Neuronal stem cell (in vitro differentiated cells): ENCODE measurements at regions not wholly inside any gene's neighbourhood (a gene's known extent, or its start where the extent isn't known, plus 50 kb on each side); places are given as distances from the start of the nearest gene placed in this dataset.

Experiments used
- DNase-seq: peaks from one replicate; pipeline ENCODE4 v3.0.0-alpha.2; 2013; ENCODE audit warnings: low spot score
- H2AFZ ChIP-seq: one replicate; pipeline ENCODE4 v1.6.1; 2013; ENCODE audit warnings: mild to moderate bottlenecking, low read length, inconsistent platforms
- H2AK5ac ChIP-seq: 2 replicates; pipeline ENCODE4 v1.6.1; 2013; ENCODE audit warnings: low read depth, mild to moderate bottlenecking, inconsistent platforms, low read length, moderate library complexity, mixed read lengths
- H2BK120ac ChIP-seq: 2 replicates; pipeline ENCODE4 v1.6.1; 2013; ENCODE audit warnings: low read depth, mild to moderate bottlenecking, inconsistent platforms, low read length, moderate library complexity, mixed read lengths
- H2BK12ac ChIP-seq: one replicate; pipeline ENCODE4 v1.6.1; 2013; ENCODE audit warnings: low read length, inconsistent platforms
- H2BK15ac ChIP-seq: 2 replicates; pipeline ENCODE4 v1.6.1; 2013; ENCODE audit warnings: mild to moderate bottlenecking, low read length, inconsistent platforms, mixed read lengths
- H2BK5ac ChIP-seq: one replicate; pipeline ENCODE4 v1.6.1; 2013; ENCODE audit warnings: inconsistent platforms, mild to moderate bottlenecking, low read length, moderate library complexity
- H3K14ac ChIP-seq: one replicate; pipeline ENCODE4 v1.6.1; 2013; ENCODE audit warnings: low read length, inconsistent platforms
- H3K18ac ChIP-seq: 2 replicates; pipeline ENCODE4 v1.6.1; 2013; ENCODE audit warnings: low read length, inconsistent platforms
- H3K23ac ChIP-seq: 2 replicates; pipeline ENCODE4 v1.6.1; 2013; ENCODE audit warnings: low read depth, mild to moderate bottlenecking, mixed read lengths, low read length, inconsistent platforms; ENCODE audit not compliant: poor library complexity
- H3K27ac ChIP-seq: replicated peaks from 3 replicates; pipeline ENCODE4 v1.5.1; 2013; ENCODE audit warnings: low read length, inconsistent platforms
- H3K27me3 ChIP-seq, 3 experiments: 2 replicates each; pipeline ENCODE4 v1.6.1; 2013; ENCODE audit warnings: low read length in 3 of 3, mild to moderate bottlenecking in 2 of 3, inconsistent platforms in 1 of 3, low read depth in 1 of 3, mixed read lengths in 1 of 3, moderate library complexity in 1 of 3; ENCODE audit not compliant: control insufficient read depth in 3 of 3, insufficient read depth in 3 of 3
- H3K36me3 ChIP-seq, 2 donors: replicated peaks in 1 of 2; 2 replicates each; pipeline ENCODE4 v1.6.1; 2013; ENCODE audit warnings: low read length in 2 of 2; ENCODE audit not compliant: control insufficient read depth in 2 of 2, insufficient read depth in 2 of 2
- H3K4ac ChIP-seq: 2 replicates; pipeline ENCODE4 v1.6.1; 2013; ENCODE audit warnings: inconsistent platforms, mild to moderate bottlenecking, low read length, moderate library complexity
- H3K4me1 ChIP-seq, 2 donors: 1 replicate in 1 of 2; 2 replicates in 1 of 2; pipeline ENCODE4 v1.6.1; 2013; ENCODE audit warnings: low read length in 2 of 2, low read depth in 1 of 2; ENCODE audit not compliant: control insufficient read depth in 2 of 2, insufficient read depth in 1 of 2
- H3K4me2 ChIP-seq: one replicate; pipeline ENCODE4 v1.6.1; 2013; ENCODE audit warnings: mild to moderate bottlenecking, low read length, inconsistent platforms; ENCODE audit not compliant: insufficient read depth, poor library complexity, severe bottlenecking
- H3K4me3 ChIP-seq, 2 donors: 2 replicates each; pipeline ENCODE4 v1.5.1; 2013; ENCODE audit warnings: low read length in 2 of 2, mild to moderate bottlenecking in 2 of 2, inconsistent platforms in 1 of 2, moderate library complexity in 1 of 2
- H3K79me1 ChIP-seq: one replicate; pipeline ENCODE4 v1.6.1; 2013; ENCODE audit warnings: low read depth, mild to moderate bottlenecking, inconsistent platforms, low read length, moderate library complexity
- H3K9ac ChIP-seq: one replicate; pipeline ENCODE4 v1.6.1; 2013; ENCODE audit warnings: mild to moderate bottlenecking, low read depth, low read length, inconsistent platforms; ENCODE audit not compliant: poor library complexity
- H3K9me3 ChIP-seq, 2 donors: replicated peaks in 1 of 2; 2 replicates each; pipeline versions ENCODE3 to v1.6.1; 2013; ENCODE audit warnings: low read length in 2 of 2, mild to moderate bottlenecking in 2 of 2, inconsistent platforms in 1 of 2, low read depth in 1 of 2, mixed read lengths in 1 of 2, moderate library complexity in 1 of 2; ENCODE audit not compliant: control insufficient read depth in 2 of 2, insufficient read depth in 1 of 2
- H4K8ac ChIP-seq: one replicate; pipeline ENCODE4 v1.6.1; 2013; ENCODE audit warnings: low read depth, mild to moderate bottlenecking, inconsistent platforms, low read length, moderate library complexity
- H4K91ac ChIP-seq: one replicate; pipeline ENCODE4 v1.6.1; 2013; ENCODE audit warnings: low read length, low read depth, mild to moderate bottlenecking, inconsistent platforms; ENCODE audit not compliant: poor library complexity
- WGBS, 2 donors: extraction: QIAGEN DNeasy Blood & Tissue Kit; methylation state at CpG; one replicate each; pipeline ENCODE4 v1.1.7; 2013; ENCODE audit warnings: missing lambda C conversion rate in 2 of 2, mixed read lengths in 1 of 2; ENCODE audit not compliant: insufficient read length in 2 of 2, insufficient replicate concordance in 1 of 2; ENCODE audit errors: extremely low coverage in 2 of 2; 5-methylcytosine and 5-hydroxymethylcytosine counted together

DNA sequence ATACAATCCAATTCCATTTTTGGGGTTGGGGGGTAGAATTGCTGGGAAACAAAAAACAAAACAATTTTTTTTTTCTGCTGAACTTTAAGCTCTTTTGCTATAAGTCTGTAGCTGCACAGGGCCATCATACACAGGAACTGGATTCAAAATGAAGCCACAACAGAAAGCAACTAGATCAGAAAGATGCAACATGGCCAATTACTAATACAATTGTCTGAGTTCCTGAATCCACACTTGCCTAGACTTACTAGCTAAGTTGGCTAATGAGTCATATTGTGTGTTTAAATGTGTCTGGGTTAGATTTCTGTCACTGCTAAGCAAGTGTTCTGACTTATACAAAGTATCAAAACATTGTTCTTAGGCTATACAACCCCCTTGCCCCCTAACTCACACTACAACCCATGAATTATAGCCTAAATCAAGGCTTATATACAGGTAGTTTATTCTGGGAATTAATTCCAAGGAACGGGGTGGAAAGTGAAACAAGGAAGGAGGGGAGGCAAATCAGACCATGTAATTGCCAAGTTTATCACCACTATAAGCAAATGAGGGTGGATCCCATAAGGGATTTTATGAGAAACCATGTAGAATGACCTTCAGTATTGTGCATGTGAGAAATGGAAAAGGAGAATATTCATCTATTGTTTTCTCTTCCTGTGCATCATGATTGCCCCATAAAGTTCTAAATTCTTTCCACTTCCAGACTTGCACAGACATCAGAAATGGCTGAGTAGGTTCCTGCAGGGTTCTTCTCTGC is 337.9 kb upstream of the SORCS1 start:
- Histone ChIP-seq H2BK12ac (no peak overlapping the region), H3K9ac (no peak overlapping the region), H3K4me3 (no peak overlapping the region), H3K4me1 (no peaks in the 10 kb centered on the region), H2BK5ac (no peak overlapping the region), H3K27me3 (no peaks in the 10 kb centered on the region), H3K18ac (no peak overlapping the region), H2BK15ac (no peak overlapping the region), H3K14ac (no peak overlapping the region), H2AK5ac (no peak overlapping the region), H4K8ac (no peak overlapping the region), H3K4ac (no peak overlapping the region), H3K27ac (no peak overlapping the region), H3K36me3 (no peaks in the 10 kb centered on the region), H3K23ac (no peak overlapping the region), H2AFZ (no peak overlapping the region), H3K4me2 (no peak overlapping the region), H4K91ac (no peak overlapping the region), H2BK120ac (no peak overlapping the region), H3K79me1 (no peaks in the 10 kb centered on the region), H3K9me3 (no peaks in the 10 kb centered on the region)
- no peak for DNase-seq
- WGBS, 2 donors, result no CpG with 5 or more reads among the region's 1 CpG

DNA sequence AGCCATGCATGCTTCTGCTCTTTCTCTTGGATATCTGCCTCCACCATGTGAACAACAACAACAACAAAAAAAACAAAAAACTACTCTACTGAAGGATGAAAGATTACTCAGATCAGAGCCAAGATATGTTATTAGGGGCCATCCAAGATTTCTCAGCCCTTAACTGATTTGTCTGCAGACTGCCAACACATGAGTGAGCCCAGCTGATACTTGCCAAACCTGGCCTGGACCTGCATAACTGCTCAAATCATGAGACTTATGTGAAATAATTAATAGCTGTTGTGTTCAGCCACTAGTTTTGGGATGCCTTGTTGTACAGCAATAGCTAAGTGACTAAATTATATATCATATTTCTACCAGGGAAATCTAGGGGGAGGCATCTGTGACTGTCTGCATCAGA is 334.5 kb upstream of the SORCS1 start:
- H2BK12ac ChIP-seq, result no peak overlapping the region
- no peak overlapping the region for H3K9ac ChIP-seq
- H2AFZ ChIP-seq, result no peak overlapping the region
- H4K8ac ChIP-seq, result no peak overlapping the region
- H3K9me3 ChIP-seq, result no peaks in the 10 kb centered on the region
- no peak overlapping the region for H2AK5ac ChIP-seq
- no peak overlapping the region for H3K4me2 ChIP-seq
- H2BK5ac ChIP-seq, result no peak overlapping the region
- H3K4me1 ChIP-seq, result no peaks in the 10 kb centered on the region
- H3K36me3 ChIP-seq, result no peaks in the 10 kb centered on the region
- no peak overlapping the region for H3K18ac ChIP-seq
- no peak overlapping the region for H2BK15ac ChIP-seq
- H3K27me3 ChIP-seq, result no peaks in the 10 kb centered on the region
- H3K4ac ChIP-seq, result no peak overlapping the region
- H3K27ac ChIP-seq, result no peak overlapping the region
- DNase-seq, result no peak
- no peak overlapping the region for H2BK120ac ChIP-seq
- H4K91ac ChIP-seq, result no peak overlapping the region
- no peaks in the 10 kb centered on the region for H3K79me1 ChIP-seq
- no peak overlapping the region for H3K4me3 ChIP-seq
- no peak overlapping the region for H3K23ac ChIP-seq
- no peak overlapping the region for H3K14ac ChIP-seq

DNA sequence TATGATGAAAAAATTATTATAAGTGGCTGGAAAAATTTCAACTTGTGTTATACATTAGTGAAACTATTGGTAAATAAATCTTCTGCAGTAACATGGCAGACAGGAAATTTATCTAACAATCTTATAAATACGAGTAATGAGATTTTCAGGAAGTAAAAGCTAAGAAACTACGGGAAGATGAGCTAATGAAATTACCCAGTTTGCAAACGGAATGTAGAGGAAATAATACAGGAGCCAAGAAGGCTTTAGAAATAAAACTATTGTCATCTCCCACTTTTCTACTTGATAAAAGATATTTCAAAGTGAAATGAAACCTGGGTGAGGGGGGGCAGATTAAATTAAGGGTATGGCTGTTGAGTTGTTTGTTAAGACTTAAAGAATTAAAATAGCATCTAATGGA is 332.5 kb upstream of the SORCS1 start:
- H3K4ac ChIP-seq, result no peak overlapping the region
- no peaks in the 10 kb centered on the region for H3K27me3 ChIP-seq
- no peak overlapping the region for H2BK15ac ChIP-seq
- H2AK5ac ChIP-seq, result no peak overlapping the region
- no peak overlapping the region for H2BK5ac ChIP-seq
- no peak overlapping the region for H3K9ac ChIP-seq
- H3K18ac ChIP-seq, result no peak overlapping the region
- no peak overlapping the region for H2BK120ac ChIP-seq
- no CpG with 5 or more reads among the region's 3 CpGs for WGBS, 2 donors
- H3K9me3 ChIP-seq, result no peaks in the 10 kb centered on the region
- H4K8ac ChIP-seq, result no peak overlapping the region
- no peaks in the 10 kb centered on the region for H3K79me1 ChIP-seq
- H3K14ac ChIP-seq, result no peak overlapping the region
- no peak overlapping the region for H3K4me2 ChIP-seq
- DNase-seq, result no peak
- no peaks in the 10 kb centered on the region for H3K4me1 ChIP-seq
- no peak overlapping the region for H3K27ac ChIP-seq
- no peak overlapping the region for H3K4me3 ChIP-seq
- H2BK12ac ChIP-seq, result no peak overlapping the region
- no peak overlapping the region for H3K23ac ChIP-seq
- no peak overlapping the region for H2AFZ ChIP-seq
- H4K91ac ChIP-seq, result no peak overlapping the region
- H3K36me3 ChIP-seq, result no peaks in the 10 kb centered on the region

DNA sequence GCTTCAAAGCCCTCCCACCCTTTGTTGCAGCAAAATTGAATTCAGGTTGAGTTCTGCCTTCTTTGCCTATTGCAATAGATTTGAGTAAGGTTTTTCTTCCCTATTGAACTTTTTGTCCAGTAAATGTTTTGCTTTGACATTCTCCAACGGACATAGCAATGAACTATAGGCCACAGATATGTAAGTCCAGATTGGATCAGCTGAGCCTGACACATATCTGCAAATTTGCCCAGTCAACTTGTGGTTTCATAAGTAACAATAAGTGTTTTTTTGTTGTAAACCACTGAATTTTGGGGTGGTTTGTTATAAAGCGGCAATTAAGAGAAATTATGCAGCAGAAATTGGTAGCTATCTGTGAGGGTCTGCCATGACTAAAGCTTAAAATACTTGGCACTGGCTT is 332.1 kb upstream of the SORCS1 start:
- Histone ChIP-seq H2BK12ac (no peak overlapping the region), H3K23ac (no peak overlapping the region), H2AK5ac (no peak overlapping the region), H3K18ac (no peak overlapping the region), H3K4me3 (no peak overlapping the region), H3K4me2 (no peak overlapping the region), H4K8ac (no peak overlapping the region), H2AFZ (no peak overlapping the region), H2BK15ac (no peak overlapping the region), H3K4ac (no peak overlapping the region), H3K79me1 (no peaks in the 10 kb centered on the region), H3K14ac (no peak overlapping the region), H2BK5ac (no peak overlapping the region), H3K4me1 (no peaks in the 10 kb centered on the region), H3K9me3 (no peaks in the 10 kb centered on the region), H4K91ac (no peak overlapping the region), H2BK120ac (no peak overlapping the region), H3K9ac (no peak overlapping the region), H3K27ac (no peak overlapping the region), H3K36me3 (no peaks in the 10 kb centered on the region), H3K27me3 (no peaks in the 10 kb centered on the region)
- no CpG with 5 or more reads among the region's 2 CpGs for WGBS, 2 donors
- no peak for DNase-seq
